HG03139 (cell line): ENCODE measurements at regions not wholly inside any gene's neighbourhood (a gene's known extent, or its start where the extent isn't known, plus 50 kb on each side); places are given as distances from the start of the nearest gene placed in this dataset.
"Not testable (repeated sequence)": the region's sequence is repeated elsewhere in the genome, so short reads cannot be mapped to it uniquely, and the experiment has no call there.

Experiments used
- ATAC-seq: cut with Tn5 transposase; IDR thresholded peaks from one replicate; pipeline ENCODE4 v1.9.1; 2021; ENCODE audit not compliant: unreplicated experiment

DNA sequence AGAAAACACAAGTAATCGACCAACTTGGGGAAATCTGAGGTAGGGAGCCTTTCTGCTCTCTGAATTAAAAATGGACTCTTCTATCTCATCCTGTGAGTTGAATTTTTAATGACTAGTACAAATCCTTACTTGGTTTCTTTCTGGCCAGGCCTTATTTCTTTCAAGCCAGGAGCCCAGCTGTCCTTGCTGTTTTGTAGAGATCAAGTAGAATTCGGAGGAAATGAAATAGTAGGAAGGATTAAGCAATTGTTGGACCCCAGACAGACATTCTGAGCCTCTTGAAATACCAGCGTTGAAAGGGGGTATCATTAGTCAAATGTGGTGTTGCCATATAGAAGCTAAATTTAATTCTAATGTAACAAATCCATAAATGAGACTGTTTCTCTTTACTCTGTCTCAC, 53.7 kb upstream of the SMIM15 start:
- no peak for ATAC-seq

DNA sequence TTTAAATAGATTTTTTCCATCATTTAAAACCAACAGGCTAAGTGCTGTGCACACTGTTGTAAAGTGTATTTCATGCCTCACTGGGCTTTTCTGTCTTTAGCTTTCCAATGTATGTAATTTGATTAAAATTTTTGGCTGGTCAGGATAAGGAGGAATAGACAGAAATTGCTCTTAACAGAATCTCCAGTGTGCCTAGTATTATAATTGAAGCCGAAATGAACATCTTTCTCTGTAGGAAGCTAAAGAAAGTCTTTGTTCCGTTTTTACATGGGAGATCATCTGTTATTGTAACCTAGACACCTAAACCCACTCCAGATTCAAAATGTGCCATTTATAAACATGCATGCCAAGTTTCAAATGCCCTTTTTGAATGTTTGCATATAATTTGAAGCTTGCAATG, 54.5 kb upstream of the SMIM15 start:
- no peak for ATAC-seq

DNA sequence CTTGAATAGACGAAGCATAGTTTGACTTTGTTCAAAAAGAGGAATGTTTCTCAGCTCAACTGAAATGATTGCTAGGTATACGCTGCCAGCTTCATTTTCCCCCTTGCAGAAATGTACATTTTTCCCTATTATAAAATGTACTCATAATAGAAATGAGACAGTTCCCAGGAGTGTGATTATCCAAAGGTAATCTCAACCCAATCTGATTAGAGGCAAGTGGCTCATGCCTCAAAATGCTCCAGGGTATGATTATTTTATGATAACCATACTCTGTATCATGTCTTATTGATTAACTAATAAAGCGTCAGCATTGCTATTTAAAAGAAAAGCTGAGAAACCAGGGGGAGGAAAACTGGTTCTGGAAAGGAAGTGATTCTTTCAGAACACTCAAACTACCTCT, 54.9 kb upstream of the SMIM15 start:
- no peak for ATAC-seq

DNA sequence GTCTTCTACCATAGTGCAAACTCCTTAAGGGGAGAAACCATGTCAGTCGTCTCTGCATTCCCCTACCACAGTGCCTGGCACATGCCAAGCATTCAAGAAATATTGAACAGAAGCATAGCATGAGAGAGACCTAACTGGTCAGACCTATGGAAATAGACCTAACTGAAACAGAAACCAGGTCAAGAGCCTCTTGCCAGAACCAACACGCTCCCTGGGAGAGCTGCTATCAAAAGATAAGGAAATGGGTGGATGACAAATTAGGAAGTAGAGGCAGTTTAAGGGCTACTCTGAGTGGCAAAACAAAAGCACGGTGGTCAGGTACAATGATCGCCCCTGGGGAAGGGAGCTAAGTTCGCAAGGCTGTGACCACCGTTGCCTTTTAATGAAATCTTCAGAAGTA, 66.0 kb upstream of the SMIM15 start:
- no peak for ATAC-seq

- ATAC-seq: no peak
Measured at GRCh38 chr5:61228691-61229280, 66.5 kb upstream of the SMIM15 start.

DNA sequence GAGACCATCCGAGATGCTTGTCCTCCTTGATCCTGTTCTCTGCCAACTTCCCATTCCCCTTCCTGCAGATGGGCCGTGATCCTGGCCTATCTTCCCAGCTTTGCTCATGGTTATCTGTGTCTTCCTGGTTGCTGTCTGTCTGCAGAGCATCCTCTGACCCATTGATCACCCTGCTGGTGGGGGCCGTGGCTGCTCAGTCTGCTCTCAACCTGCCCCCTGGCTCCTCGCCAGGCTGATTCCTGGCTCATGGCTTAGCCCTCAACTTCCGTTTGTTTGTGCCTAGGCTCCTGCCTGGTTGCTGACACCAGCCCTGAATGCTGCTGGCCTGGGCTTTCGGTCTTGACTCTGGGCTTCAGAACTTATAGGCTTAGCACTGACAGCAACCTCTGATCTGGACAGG, 67.1 kb upstream of the SMIM15 start:
- no peak for ATAC-seq

DNA sequence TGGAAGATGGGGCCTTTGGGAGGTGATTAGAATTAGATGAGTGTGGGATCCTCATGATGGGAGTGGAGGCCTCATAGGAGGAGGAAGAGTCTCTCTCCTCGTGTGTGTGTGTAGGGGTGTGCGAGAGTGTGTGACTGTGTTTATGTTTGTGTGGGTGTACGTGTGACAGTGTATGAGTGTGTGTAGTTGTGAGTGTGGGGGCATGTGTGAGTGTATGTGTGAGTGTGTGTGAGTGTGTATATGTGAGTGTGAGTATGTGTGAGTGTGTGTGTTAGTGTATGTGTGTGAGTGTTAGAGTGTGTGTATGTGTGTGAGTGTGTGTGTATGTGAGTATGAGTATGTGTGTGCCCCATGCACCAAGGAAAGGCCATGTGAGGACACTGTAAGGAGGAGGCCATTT, 68.2 kb upstream of the SMIM15 start:
- no peak for ATAC-seq

GRCh38 chr5:61231813-61232212, 69.5 kb upstream of the SMIM15 start:
- no peak for ATAC-seq

DNA sequence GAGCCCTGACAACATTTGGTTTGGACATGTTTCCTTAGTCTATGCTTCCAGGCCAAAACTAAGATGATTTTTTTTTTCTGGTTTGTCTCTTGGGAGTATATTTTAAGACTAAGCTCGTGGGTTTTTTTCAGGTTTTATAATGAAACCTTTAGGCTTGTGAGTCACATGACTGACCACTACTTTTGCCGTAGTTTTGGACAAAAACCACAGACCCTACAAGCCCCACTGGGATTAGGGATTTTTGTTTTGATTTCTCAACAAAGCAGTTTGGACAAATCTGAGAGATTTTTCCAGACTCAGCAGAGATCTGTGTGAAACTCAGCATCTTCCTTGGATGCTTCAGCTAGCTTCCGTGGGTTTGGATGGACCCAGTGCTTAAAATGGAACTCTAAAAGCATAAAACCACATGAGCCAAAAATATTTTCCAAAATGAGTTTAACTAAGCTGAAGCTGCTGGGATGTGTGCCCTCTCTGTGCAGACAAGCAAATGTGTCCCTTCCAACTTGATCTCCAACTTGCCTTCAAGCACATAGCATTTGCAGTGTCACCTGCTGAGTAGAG, 70.3 kb upstream of the SMIM15 start:
- no peak for ATAC-seq

DNA sequence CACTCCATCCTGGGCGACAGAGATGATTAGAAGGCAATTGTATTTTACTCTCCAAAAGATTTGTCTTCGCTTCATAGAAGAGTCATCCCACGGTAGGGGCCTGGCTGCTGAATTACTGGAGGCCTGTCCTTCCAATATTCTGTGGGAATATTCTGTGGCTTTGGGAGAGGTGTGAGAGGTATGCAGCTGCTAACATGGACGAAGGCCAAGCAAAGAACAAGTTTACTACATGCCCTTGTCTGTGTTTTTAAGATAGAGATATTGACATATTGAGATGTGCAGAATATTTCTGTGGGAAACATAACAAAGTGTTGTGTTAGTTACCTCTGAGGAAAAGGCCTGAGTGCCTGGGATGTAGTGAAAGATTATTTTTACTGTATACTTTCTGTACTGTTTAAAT, 71.8 kb upstream of the SMIM15 start:
- no peak for ATAC-seq

GRCh38 chr5:61236715-61237114, 74.4 kb upstream of the SMIM15 start:
- not testable (repeated sequence) for ATAC-seq

DNA sequence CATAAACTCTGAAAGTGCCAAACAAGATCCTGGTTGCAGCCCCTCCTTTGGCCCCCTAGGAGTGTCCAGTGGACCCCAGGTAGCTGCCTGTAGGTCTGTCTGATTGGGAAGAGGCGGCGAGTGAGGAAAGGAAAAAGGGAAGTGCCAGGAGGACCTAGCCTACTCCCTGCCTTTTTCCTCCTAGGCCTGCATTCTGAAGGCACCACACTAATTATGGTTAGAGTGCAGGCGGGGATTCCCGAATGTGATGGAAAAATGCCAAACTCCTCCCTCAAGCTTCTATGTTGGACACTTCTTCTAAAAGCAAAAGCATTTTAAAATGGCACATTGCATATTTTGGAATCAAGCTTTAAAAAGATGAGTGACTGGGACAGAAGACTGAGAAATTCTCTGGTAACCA, 83.2 kb upstream of the SMIM15 start:
- ATAC-seq: no peak

DNA sequence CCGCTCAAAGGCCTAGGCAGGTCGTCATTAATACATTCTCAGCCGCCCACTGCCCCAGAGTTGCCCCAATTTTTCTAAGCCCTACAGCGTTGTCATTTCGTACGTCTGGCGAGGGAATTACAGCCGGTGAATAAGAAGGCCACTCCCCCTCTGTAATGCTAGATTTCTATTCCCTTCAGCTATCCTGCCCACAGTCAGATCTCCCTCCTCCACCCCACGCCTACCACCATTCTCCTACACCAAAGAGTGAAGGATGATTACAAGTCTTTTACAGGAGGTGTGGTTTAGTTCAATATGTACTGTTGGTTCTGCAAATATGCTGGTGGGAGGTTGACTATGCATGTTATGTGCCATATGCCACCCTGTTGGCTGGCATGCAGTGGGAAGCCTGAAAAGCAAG, 83.7 kb upstream of the SMIM15 start:
- ATAC-seq: no peak

- no peak for ATAC-seq
Measured at GRCh38 chr5:61246768-61247307, 84.6 kb upstream of the SMIM15 start.

GRCh38 chr5:61251874-61252642, 80.0 kb upstream of the ZSWIM6 start:
- ATAC-seq: no peak

- ATAC-seq: no peak
Measured at GRCh38 chr5:61252643-61252925, 79.5 kb upstream of the ZSWIM6 start.

- no peak for ATAC-seq
Measured at GRCh38 chr5:61253547-61253946, 78.5 kb upstream of the ZSWIM6 start.

- no peak for ATAC-seq
Measured at GRCh38 chr5:61254969-61255555, 77.0 kb upstream of the ZSWIM6 start.

- no peak for ATAC-seq
Measured at GRCh38 chr5:61256474-61256873, 75.6 kb upstream of the ZSWIM6 start.

- no peak for ATAC-seq
Measured at GRCh38 chr5:61257421-61257820, 74.6 kb upstream of the ZSWIM6 start.

DNA sequence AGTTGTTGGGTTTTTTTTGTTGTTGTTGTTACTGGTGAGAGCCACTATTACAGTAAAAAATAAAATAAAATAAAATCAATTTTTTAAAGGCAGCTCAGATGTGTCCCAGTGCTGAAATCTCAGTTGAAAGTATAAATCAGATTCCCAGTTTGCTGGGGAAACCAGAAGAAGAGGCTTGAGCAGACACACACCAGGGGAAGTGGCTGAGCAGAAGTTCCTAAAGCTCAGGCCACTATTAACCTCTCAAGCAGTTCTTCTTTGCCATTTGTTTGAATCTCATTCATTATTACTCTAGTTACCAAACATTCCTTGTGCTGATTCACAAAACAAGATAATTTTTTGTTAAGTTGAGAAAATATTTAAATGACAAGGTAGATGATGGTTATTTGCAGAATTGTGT, 70.9 kb upstream of the ZSWIM6 start:
- ATAC-seq: no peak

GRCh38 chr5:61262080-61262479, 70.0 kb upstream of the ZSWIM6 start:
- ATAC-seq: no peak
